ENCODE measurements at regions not wholly inside any gene's neighbourhood (a gene's known extent, or its start where the extent isn't known, plus 50 kb on each side); places are given as distances from the start of the nearest gene placed in this dataset.

DNA sequence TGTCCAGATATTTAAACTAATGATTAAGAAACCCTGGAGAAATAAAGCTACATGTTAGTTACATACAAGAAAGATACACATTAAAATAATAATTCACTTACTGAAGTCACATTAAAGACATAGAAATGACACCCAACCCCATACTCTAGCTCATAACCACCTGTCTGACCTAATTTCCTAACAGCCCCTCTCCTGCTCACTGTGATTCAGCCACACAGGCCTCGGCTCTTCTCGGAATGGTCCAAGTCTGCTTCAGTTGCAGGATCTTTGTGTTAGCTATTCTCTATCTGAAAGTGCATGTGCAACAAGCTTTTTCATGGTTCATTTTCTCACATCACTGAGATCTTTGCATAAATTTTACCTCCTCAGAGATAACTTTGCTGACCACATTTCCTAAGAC is 209.8 kb downstream of the TM2D1 start:
- no peaks in the 10 kb centered on the region for H3K9me3 Mint-ChIP-seq
- TF ChIP-seq, protein P1, sequence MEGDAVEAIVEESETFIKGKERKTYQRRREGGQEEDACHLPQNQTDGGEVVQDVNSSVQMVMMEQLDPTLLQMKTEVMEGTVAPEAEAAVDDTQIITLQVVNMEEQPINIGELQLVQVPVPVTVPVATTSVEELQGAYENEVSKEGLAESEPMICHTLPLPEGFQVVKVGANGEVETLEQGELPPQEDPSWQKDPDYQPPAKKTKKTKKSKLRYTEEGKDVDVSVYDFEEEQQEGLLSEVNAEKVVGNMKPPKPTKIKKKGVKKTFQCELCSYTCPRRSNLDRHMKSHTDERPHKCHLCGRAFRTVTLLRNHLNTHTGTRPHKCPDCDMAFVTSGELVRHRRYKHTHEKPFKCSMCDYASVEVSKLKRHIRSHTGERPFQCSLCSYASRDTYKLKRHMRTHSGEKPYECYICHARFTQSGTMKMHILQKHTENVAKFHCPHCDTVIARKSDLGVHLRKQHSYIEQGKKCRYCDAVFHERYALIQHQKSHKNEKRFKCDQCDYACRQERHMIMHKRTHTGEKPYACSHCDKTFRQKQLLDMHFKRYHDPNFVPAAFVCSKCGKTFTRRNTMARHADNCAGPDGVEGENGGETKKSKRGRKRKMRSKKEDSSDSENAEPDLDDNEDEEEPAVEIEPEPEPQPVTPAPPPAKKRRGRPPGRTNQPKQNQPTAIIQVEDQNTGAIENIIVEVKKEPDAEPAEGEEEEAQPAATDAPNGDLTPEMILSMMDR (IDR thresholded peaks at IDR 0.05), result no peak
- peaks cover 7% of the 10 kb centered on the region; the same call in 1 of the 2 replicates for H3K27me3 Mint-ChIP-seq (ENCODE audit: insufficient read depth)
- DNase-seq, result no peak
- H3K4me1 Mint-ChIP-seq (ENCODE audit: low read depth), result no peaks in the 10 kb centered on the region
- no peak overlapping the region for H3K27ac Mint-ChIP-seq
- no peak overlapping the region for H3K4me3 Mint-ChIP-seq
- no peaks in the 10 kb centered on the region for H3K36me3 Mint-ChIP-seq (ENCODE audit: low read depth)

All from HFFc6 (cell line).